A673 (cell line): ENCODE measurements at regions not wholly inside any gene's neighbourhood (a gene's known extent, or its start where the extent isn't known, plus 50 kb on each side); places are given as distances from the start of the nearest gene placed in this dataset.
"Not testable (repeated sequence)": the region's sequence is repeated elsewhere in the genome, so short reads cannot be mapped to it uniquely, and the experiment has no call there.

Experiments
- BruUV-seq: library from RNA; stranded (reverse); fragments of 400-500 nt; replicated peaks from 2 replicates; lab custom pipeline; 2021; lab: Mats Ljungman, UMichigan
- CTCF ChIA-PET: fragments of 300-600 bp; sonication (Branson Sonifier 250); formaldehyde crosslinking; loops from one replicate; lab custom pipeline; 2022; ENCODE audit warnings: antibody characterized with exemption; lab: Charles Lee
- POLR2A ChIA-PET: fragments of 300-600 bp; sonication (Branson Sonifier 250); formaldehyde crosslinking; loops from one replicate; lab custom pipeline; 2022; ENCODE audit warnings: antibody characterized with exemption; ENCODE audit not compliant: low non-redundant PET; lab: Charles Lee
- DNase-seq: peaks from one replicate; pipeline ENCODE4 v3.0.0-alpha.2; 2015; ENCODE audit warnings: low spot score
- H3K27ac ChIP-seq: fragments of 200-600 bp; sonication (generic); 2 replicates; pipeline ENCODE4 v1.5.1; 2016; ENCODE audit warnings: mixed run types, low read depth, mild to moderate bottlenecking, mixed read lengths, antibody characterized with exemption, low read length; ENCODE audit not compliant: poor library complexity, severe bottlenecking
- H3K27me3 ChIP-seq: fragments of 200-600 bp; sonication (generic); replicated peaks from 2 replicates; pipeline ENCODE4 v1.6.1; 2017; ENCODE audit warnings: mixed run types, low read depth, mild to moderate bottlenecking, mixed read lengths, antibody characterized with exemption, low read length; ENCODE audit not compliant: insufficient read depth, poor library complexity
- H3K36me3 ChIP-seq: fragments of 200-600 bp; sonication (generic); 2 replicates; pipeline ENCODE4 v1.6.1; 2016; ENCODE audit warnings: mixed run types, mild to moderate bottlenecking, mixed read lengths, antibody characterized with exemption, low read length; ENCODE audit not compliant: insufficient read depth, poor library complexity, severe bottlenecking
- H3K4me1 ChIP-seq: fragments of 200-600 bp; sonication (generic); 2 replicates; pipeline ENCODE4 v1.6.1; 2017; ENCODE audit warnings: mixed run types, mild to moderate bottlenecking, mixed read lengths, antibody characterized with exemption, low read length; ENCODE audit not compliant: insufficient read depth, poor library complexity, severe bottlenecking
- H3K4me3 ChIP-seq: fragments of 200-600 bp; sonication (generic); 2 replicates; pipeline ENCODE4 v1.5.1; 2016; ENCODE audit warnings: low read depth, mixed run types, mild to moderate bottlenecking, mixed read lengths, low read length; ENCODE audit not compliant: poor library complexity, severe bottlenecking
- H3K9me3 ChIP-seq: fragments of 200-600 bp; sonication (generic); 2 replicates; pipeline ENCODE4 v1.6.1; 2016; ENCODE audit warnings: mixed run types, low read depth, mild to moderate bottlenecking, mixed read lengths, antibody characterized with exemption, low read length; ENCODE audit not compliant: poor library complexity, severe bottlenecking
- CTCF ChIP-seq: fragments of 300-800, 200-600 bp; sonication (generic); conservative IDR thresholded peaks from 2 replicates; pipeline ENCODE4 v1.5.1; 2017; ENCODE audit warnings: low read depth, mild to moderate bottlenecking, antibody characterized with exemption, low read length, moderate library complexity, mixed read lengths
- EZH2 ChIP-seq: fragments of 200-600 bp; sonication (generic); IDR thresholded peaks from 2 replicates; pipeline ENCODE4 v1.6.1; 2017; ENCODE audit warnings: borderline replicate concordance, low read depth, mild to moderate bottlenecking, mixed read lengths, antibody characterized with exemption, low read length; ENCODE audit not compliant: poor library complexity, severe bottlenecking
- intact Hi-C: fragments of 100-400 bp; cut with micrococcal nuclease; formaldehyde crosslinking; loops from one replicate; pipeline ENCODE4 v1.10.0; 2022; ENCODE audit not compliant: unreplicated experiment

- DNase-seq = no peak
- intact Hi-C loops = no loop called here
- H3K27ac ChIP-seq = no peak overlapping the region
- no peaks in the 10 kb centered on the region for H3K9me3 ChIP-seq
- TF ChIP-seq EZH2 = no peak
- no peak for TF ChIP-seq CTCF
- peaks cover 5% of the 10 kb centered on the region for H3K27me3 ChIP-seq
- CTCF ChIA-PET = no interaction called here
- no peaks in the 10 kb centered on the region for H3K36me3 ChIP-seq
- POLR2A ChIA-PET = no interaction called here
- BruUV-seq = no TSS peak
- H3K4me3 ChIP-seq = no peak overlapping the region
- no peaks in the 10 kb centered on the region for H3K4me1 ChIP-seq
Measured at GRCh38 chr20:59484228-59484627, 120.1 kb upstream of the PHACTR3 start.

- no peak overlapping the region for H3K27ac ChIP-seq
- H3K36me3 ChIP-seq = no peaks in the 10 kb centered on the region
- ChIA-PET POLR2A (no interaction called here), CTCF (no interaction called here)
- intact Hi-C loops = no loop called here
- H3K4me1 ChIP-seq = no peaks in the 10 kb centered on the region
- peaks cover 5% of the 10 kb centered on the region for H3K27me3 ChIP-seq
- TF ChIP-seq EZH2 = no peak
- no peak for TF ChIP-seq CTCF
- H3K4me3 ChIP-seq = no peak overlapping the region
- H3K9me3 ChIP-seq = no peaks in the 10 kb centered on the region
- BruUV-seq = no TSS peak
- DNase-seq = no peak
Measured at GRCh38 chr20:59485576-59486454, 118.5 kb upstream of the PHACTR3 start.

GRCh38 chr20:59488459-59488858 is 115.9 kb upstream of the PHACTR3 start:
- DNase-seq, H3K27ac ChIP-seq, H3K36me3 ChIP-seq, BruUV-seq, POLR2A ChIA-PET, H3K27me3 ChIP-seq, H3K9me3 ChIP-seq, intact Hi-C loops, H3K4me3 ChIP-seq, H3K4me1 ChIP-seq, CTCF ChIA-PET: not testable (repeated sequence)

- intact Hi-C loops, H3K4me3 ChIP-seq, H3K27ac ChIP-seq, CTCF ChIA-PET, DNase-seq, H3K4me1 ChIP-seq, H3K9me3 ChIP-seq, H3K27me3 ChIP-seq, BruUV-seq, H3K36me3 ChIP-seq, POLR2A ChIA-PET: not testable (repeated sequence)
Measured at GRCh38 chr20:59490196-59491004, 113.9 kb upstream of the PHACTR3 start.
